Astrocyte (in vitro differentiated cells and primary cell): ENCODE measurements at regions not wholly inside any gene's neighbourhood (a gene's known extent, or its start where the extent isn't known, plus 50 kb on each side); places are given as distances from the start of the nearest gene placed in this dataset.

Experiments used
- DNase-seq: peaks from one replicate; pipeline ENCODE4 v3.0.0-alpha.2; 2010; ENCODE audit warnings: low read depth
- FAIRE-seq: peaks from 2 replicates; lab custom pipeline; 2011; peaks lifted over from hg19 to GRCh38; lab: Jason Lieb, UNC
- H2AFZ ChIP-seq: 2 replicates; pipeline ENCODE4 v1.6.0; 2012; ENCODE audit warnings: low read depth, low read length, inconsistent platforms
- H3K27ac ChIP-seq: 2 replicates; pipeline ENCODE4 v1.5.1; 2011; ENCODE audit warnings: low read depth, low read length, inconsistent platforms
- H3K27me3 ChIP-seq: 2 replicates; pipeline ENCODE4 v1.6.0; 2011; ENCODE audit warnings: low read length, inconsistent platforms; ENCODE audit not compliant: insufficient read depth
- H3K36me3 ChIP-seq: 2 replicates; pipeline ENCODE4 v1.5.1; 2011; ENCODE audit warnings: low read length, inconsistent platforms; ENCODE audit not compliant: insufficient read depth
- H3K4me1 ChIP-seq: 2 replicates; pipeline ENCODE4 v1.5.1; 2011; ENCODE audit warnings: low read length, inconsistent platforms; ENCODE audit not compliant: insufficient read depth
- H3K4me2 ChIP-seq: 2 replicates; pipeline ENCODE4 v1.6.0; 2012; ENCODE audit warnings: low read length, inconsistent platforms
- H3K4me3 ChIP-seq: 2 replicates; pipeline ENCODE4 v1.5.1; 2011; ENCODE audit warnings: low read depth, mild to moderate bottlenecking, low read length, inconsistent platforms; ENCODE audit not compliant: insufficient read depth
- H3K79me2 ChIP-seq: 2 replicates; pipeline ENCODE4 v1.6.0; 2012; ENCODE audit warnings: mild to moderate bottlenecking, low read length, inconsistent platforms; ENCODE audit not compliant: insufficient read depth
- H3K9ac ChIP-seq: 2 replicates; pipeline ENCODE4 v1.6.0; 2012; ENCODE audit warnings: mild to moderate bottlenecking, low read length, inconsistent platforms
- H3K9me3 ChIP-seq: 2 replicates; pipeline ENCODE4 v1.5.1; 2012; ENCODE audit warnings: low read depth, mild to moderate bottlenecking, low read length, inconsistent platforms; ENCODE audit not compliant: insufficient read depth
- H4K20me1 ChIP-seq: 2 replicates; pipeline ENCODE4 v1.6.0; 2012; ENCODE audit warnings: low read length, inconsistent platforms; ENCODE audit not compliant: insufficient read depth
- H3K27ac Mint-ChIP-seq: one replicate; pipeline ENCODE4 v1.8.0; 2021; ENCODE audit warnings: mild to moderate bottlenecking, mixed read lengths; ENCODE audit not compliant: unreplicated experiment
- H3K27me3 Mint-ChIP-seq: one replicate; pipeline ENCODE4 v1.8.0; 2021; ENCODE audit warnings: low read depth, mixed read lengths; ENCODE audit not compliant: unreplicated experiment
- H3K36me3 Mint-ChIP-seq: one replicate; pipeline ENCODE4 v1.8.0; 2021; ENCODE audit warnings: low read depth, mixed read lengths; ENCODE audit not compliant: unreplicated experiment
- H3K4me1 Mint-ChIP-seq: one replicate; pipeline ENCODE4 v1.8.0; 2021; ENCODE audit warnings: low read depth, mixed read lengths; ENCODE audit not compliant: unreplicated experiment
- H3K4me3 Mint-ChIP-seq: one replicate; pipeline ENCODE4 v1.8.0; 2021; ENCODE audit warnings: mild to moderate bottlenecking, moderate library complexity, mixed read lengths; ENCODE audit not compliant: unreplicated experiment
- H3K9me3 Mint-ChIP-seq: one replicate; pipeline ENCODE4 v1.8.0; 2021; ENCODE audit warnings: mild to moderate bottlenecking, mixed read lengths; ENCODE audit not compliant: unreplicated experiment
- CTCF ChIP-seq: IDR thresholded peaks from 2 replicates; pipeline ENCODE4 v1.5.1; 2011; ENCODE audit warnings: low read depth, mild to moderate bottlenecking, inconsistent platforms, low read length, moderate library complexity; ENCODE audit not compliant: insufficient read depth
- EZH2 ChIP-seq: IDR thresholded peaks from 2 replicates; pipeline ENCODE4 v1.6.1; 2012; ENCODE audit warnings: mild to moderate bottlenecking, low read length, inconsistent platforms; ENCODE audit not compliant: insufficient read depth

- FAIRE-seq (no peak), DNase-seq (no peak)
- Histone ChIP-seq H4K20me1 (no peaks in the 10 kb centered on the region), H2AFZ (no peak overlapping the region), H3K9me3 (no peaks in the 10 kb centered on the region), H3K36me3 (no peaks in the 10 kb centered on the region), H3K27ac (no peak overlapping the region), H3K9ac (no peak overlapping the region), H3K4me3 (no peak overlapping the region), H3K79me2 (no peaks in the 10 kb centered on the region), H3K27me3 (peaks cover 9% of the 10 kb centered on the region), H3K4me2 (no peak overlapping the region), H3K4me1 (no peaks in the 10 kb centered on the region)
- H3K4me3 Mint-ChIP-seq: no peak overlapping the region
- H3K9me3 Mint-ChIP-seq: peaks cover 6% of the 10 kb centered on the region
- H3K4me1 Mint-ChIP-seq: no peaks in the 10 kb centered on the region
- no peak for TF ChIP-seq EZH2
- no peak for TF ChIP-seq CTCF
- peaks cover 69% of the 10 kb centered on the region for H3K27me3 Mint-ChIP-seq
- no peak overlapping the region for H3K27ac Mint-ChIP-seq
- peaks cover 2% of the 10 kb centered on the region for H3K36me3 Mint-ChIP-seq
Measured at GRCh38 chr9:126111556-126111955, 215.1 kb upstream of the MVB12B start.

- FAIRE-seq (no peak), DNase-seq (no peak)
- Histone ChIP-seq H3K4me2 (no peak overlapping the region), H2AFZ (no peak overlapping the region), H3K79me2 (no peaks in the 10 kb centered on the region), H3K4me3 (no peak overlapping the region), H3K9me3 (no peaks in the 10 kb centered on the region), H4K20me1 (no peaks in the 10 kb centered on the region), H3K27me3 (peaks cover 9% of the 10 kb centered on the region), H3K27ac (no peak overlapping the region), H3K4me1 (no peaks in the 10 kb centered on the region), H3K36me3 (no peaks in the 10 kb centered on the region), H3K9ac (no peak overlapping the region)
- Mint-ChIP-seq H3K9me3 (peaks cover 6% of the 10 kb centered on the region), H3K36me3 (peaks cover 2% of the 10 kb centered on the region), H3K4me3 (no peak overlapping the region), H3K27ac (no peak overlapping the region), H3K27me3 (peaks cover 71% of the 10 kb centered on the region), H3K4me1 (no peaks in the 10 kb centered on the region)
- no peak for TF ChIP-seq CTCF
- no peak for TF ChIP-seq EZH2
Measured at GRCh38 chr9:126112135-126112720, 214.4 kb upstream of the MVB12B start.

GRCh38 chr9:126113176-126113575 lies 213.5 kb upstream of the MVB12B start:
- Mint-ChIP-seq H3K27me3 (peaks cover 76% of the 10 kb centered on the region), H3K4me3 (no peak overlapping the region), H3K36me3 (peaks cover 2% of the 10 kb centered on the region), H3K27ac (no peak overlapping the region), H3K9me3 (peaks cover 6% of the 10 kb centered on the region), H3K4me1 (no peaks in the 10 kb centered on the region)
- Histone ChIP-seq H2AFZ (no peak overlapping the region), H3K27me3 (peaks cover 9% of the 10 kb centered on the region), H3K4me3 (no peak overlapping the region), H3K4me2 (no peak overlapping the region), H3K79me2 (no peaks in the 10 kb centered on the region), H3K9me3 (no peaks in the 10 kb centered on the region), H3K9ac (no peak overlapping the region), H3K4me1 (no peaks in the 10 kb centered on the region), H3K27ac (no peak overlapping the region), H4K20me1 (no peaks in the 10 kb centered on the region), H3K36me3 (no peaks in the 10 kb centered on the region)
- DNase-seq (no peak), FAIRE-seq (no peak)
- TF ChIP-seq EZH2 (no peak), CTCF (no peak)
